HL-60 (cell line): ENCODE measurements at regions not wholly inside any gene's neighbourhood (a gene's known extent, or its start where the extent isn't known, plus 50 kb on each side); places are given as distances from the start of the nearest gene placed in this dataset.

Source experiments
- DNase-seq, 2 experiments: peaks; one replicate each; pipeline ENCODE4 v3.0.0-alpha.2; 2010 to 2020; ENCODE audit warnings: low read depth in 1 of 2, low spot score in 1 of 2
- H3K27ac ChIP-seq: fragments of 250-450 bp; sonication (Bioruptor Pico); replicated peaks from 2 replicates; pipeline ENCODE4 v1.5.1; 2020; ENCODE audit warnings: mild to moderate bottlenecking, moderate library complexity
- H3K27me3 ChIP-seq: fragments of 250-450 bp; sonication (Bioruptor Pico); 2 replicates; pipeline ENCODE4 v1.5.1; 2021; ENCODE audit warnings: mild to moderate bottlenecking, moderate library complexity; ENCODE audit not compliant: insufficient read depth, poor library complexity, severe bottlenecking
- H3K4me3 ChIP-seq: replicated peaks from 2 replicates; pipeline ENCODE4 v1.5.1; 2011; ENCODE audit warnings: mild to moderate bottlenecking, control low read depth, low read length; ENCODE audit not compliant: insufficient read depth
- GABPA ChIP-seq: IDR thresholded peaks from 2 replicates; pipeline ENCODE4 v1.6.1; 2012; ENCODE audit warnings: low read depth
- POLR2AphosphoS5 ChIP-seq: IDR thresholded peaks from 2 replicates; pipeline ENCODE4 v1.6.1; 2012; ENCODE audit warnings: low read depth
- SPI1 ChIP-seq: IDR thresholded peaks from 2 replicates; pipeline ENCODE4 v1.6.1; 2012; ENCODE audit warnings: low read depth, mild to moderate bottlenecking, borderline replicate concordance
- TF ChIP-seq, protein P1 (sequence below): IDR thresholded peaks from 2 replicates; pipeline ENCODE4 v1.6.1; 2012; ENCODE audit warnings: low read depth; ENCODE audit not compliant: insufficient replicate concordance
- TF ChIP-seq, protein P2 (sequence below): IDR thresholded peaks from one replicate; pipeline ENCODE4 v1.5.1; 2011; ENCODE audit warnings: low read length, control low read depth, inconsistent platforms; ENCODE audit not compliant: insufficient read depth

DNA sequence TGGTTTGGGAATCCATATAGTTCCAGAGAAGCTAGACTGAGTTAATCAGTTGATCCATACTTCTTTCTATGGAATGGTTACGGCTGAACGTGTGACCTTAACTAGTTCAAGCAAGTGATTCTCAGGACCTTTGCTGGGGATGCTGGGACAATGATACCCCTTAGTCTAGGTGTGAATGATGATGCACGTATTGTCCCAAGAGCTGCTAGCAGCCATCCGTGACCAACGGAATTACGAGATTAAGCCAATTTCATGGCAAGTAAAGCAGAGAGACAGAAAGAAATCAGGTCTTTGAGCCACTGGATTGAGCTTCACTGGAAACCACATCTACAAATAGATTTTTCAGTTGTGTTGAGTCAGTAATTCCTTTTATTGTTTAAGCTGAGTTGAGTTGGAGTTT is 99.2 kb upstream of the LIFR start:
- DNase-seq = no peak
- no peak overlapping the region for H3K27ac ChIP-seq
- H3K4me3 ChIP-seq = no peak overlapping the region
- TF ChIP-seq SPI1 (no peak), GABPA (no peak), POLR2AphosphoS5 (no peak)
- TF ChIP-seq, protein P1, sequence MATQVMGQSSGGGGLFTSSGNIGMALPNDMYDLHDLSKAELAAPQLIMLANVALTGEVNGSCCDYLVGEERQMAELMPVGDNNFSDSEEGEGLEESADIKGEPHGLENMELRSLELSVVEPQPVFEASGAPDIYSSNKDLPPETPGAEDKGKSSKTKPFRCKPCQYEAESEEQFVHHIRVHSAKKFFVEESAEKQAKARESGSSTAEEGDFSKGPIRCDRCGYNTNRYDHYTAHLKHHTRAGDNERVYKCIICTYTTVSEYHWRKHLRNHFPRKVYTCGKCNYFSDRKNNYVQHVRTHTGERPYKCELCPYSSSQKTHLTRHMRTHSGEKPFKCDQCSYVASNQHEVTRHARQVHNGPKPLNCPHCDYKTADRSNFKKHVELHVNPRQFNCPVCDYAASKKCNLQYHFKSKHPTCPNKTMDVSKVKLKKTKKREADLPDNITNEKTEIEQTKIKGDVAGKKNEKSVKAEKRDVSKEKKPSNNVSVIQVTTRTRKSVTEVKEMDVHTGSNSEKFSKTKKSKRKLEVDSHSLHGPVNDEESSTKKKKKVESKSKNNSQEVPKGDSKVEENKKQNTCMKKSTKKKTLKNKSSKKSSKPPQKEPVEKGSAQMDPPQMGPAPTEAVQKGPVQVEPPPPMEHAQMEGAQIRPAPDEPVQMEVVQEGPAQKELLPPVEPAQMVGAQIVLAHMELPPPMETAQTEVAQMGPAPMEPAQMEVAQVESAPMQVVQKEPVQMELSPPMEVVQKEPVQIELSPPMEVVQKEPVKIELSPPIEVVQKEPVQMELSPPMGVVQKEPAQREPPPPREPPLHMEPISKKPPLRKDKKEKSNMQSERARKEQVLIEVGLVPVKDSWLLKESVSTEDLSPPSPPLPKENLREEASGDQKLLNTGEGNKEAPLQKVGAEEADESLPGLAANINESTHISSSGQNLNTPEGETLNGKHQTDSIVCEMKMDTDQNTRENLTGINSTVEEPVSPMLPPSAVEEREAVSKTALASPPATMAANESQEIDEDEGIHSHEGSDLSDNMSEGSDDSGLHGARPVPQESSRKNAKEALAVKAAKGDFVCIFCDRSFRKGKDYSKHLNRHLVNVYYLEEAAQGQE = no peak
- TF ChIP-seq, protein P2, sequence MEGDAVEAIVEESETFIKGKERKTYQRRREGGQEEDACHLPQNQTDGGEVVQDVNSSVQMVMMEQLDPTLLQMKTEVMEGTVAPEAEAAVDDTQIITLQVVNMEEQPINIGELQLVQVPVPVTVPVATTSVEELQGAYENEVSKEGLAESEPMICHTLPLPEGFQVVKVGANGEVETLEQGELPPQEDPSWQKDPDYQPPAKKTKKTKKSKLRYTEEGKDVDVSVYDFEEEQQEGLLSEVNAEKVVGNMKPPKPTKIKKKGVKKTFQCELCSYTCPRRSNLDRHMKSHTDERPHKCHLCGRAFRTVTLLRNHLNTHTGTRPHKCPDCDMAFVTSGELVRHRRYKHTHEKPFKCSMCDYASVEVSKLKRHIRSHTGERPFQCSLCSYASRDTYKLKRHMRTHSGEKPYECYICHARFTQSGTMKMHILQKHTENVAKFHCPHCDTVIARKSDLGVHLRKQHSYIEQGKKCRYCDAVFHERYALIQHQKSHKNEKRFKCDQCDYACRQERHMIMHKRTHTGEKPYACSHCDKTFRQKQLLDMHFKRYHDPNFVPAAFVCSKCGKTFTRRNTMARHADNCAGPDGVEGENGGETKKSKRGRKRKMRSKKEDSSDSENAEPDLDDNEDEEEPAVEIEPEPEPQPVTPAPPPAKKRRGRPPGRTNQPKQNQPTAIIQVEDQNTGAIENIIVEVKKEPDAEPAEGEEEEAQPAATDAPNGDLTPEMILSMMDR = no peak
- H3K27me3 ChIP-seq = peaks cover 9% of the 10 kb centered on the region

DNA sequence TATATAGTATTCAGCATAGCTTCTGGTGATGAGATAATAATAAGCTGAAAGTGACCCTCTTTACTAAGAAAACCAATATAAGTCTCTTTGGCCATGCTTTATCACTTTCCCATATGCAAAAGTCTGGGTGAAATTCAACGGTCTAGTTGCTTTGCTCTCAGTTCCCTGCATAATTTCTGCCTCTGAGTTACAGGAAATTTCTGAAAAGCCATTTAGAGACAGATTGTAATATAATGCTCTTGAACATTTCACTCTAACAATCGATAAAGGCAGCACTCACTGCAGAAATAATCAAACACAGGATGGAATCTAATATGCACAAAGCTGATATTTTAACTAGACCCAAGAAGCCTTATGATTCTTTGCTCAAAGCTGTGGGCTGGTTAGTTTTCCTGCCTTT is 100.1 kb upstream of the LIFR start:
- no peak for DNase-seq
- H3K27ac ChIP-seq = no peak overlapping the region
- TF ChIP-seq POLR2AphosphoS5 = no peak
- TF ChIP-seq, protein P1 = no peak
- no peak for TF ChIP-seq GABPA
- TF ChIP-seq, protein P2 = no peak
- no peak for TF ChIP-seq SPI1
- H3K27me3 ChIP-seq = peaks cover 9% of the 10 kb centered on the region
- H3K4me3 ChIP-seq = no peak overlapping the region

DNA sequence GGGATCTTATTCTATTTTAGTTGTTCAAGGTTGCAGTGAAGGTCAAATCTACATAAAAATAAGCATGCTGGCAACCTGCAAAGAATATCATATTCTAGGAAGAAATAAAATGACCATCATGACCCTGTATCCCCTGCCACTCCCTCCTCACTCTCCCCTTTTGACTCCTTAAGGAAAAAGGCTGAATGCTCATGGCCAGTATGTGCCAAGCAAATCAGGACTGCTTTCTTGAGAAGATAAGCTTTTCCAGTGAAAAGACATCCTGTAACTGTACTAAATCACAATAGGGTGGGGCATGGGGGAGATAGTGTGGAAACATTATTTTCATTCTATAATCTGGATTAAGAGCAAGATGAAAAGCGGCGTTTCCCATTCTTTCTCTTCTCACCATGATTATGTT is 100.6 kb upstream of the LIFR start:
- no peak for TF ChIP-seq GABPA
- TF ChIP-seq, protein P2 = no peak
- TF ChIP-seq, protein P1 = no peak
- no peak for TF ChIP-seq SPI1
- TF ChIP-seq POLR2AphosphoS5 = no peak
- Histone ChIP-seq H3K27ac (no peak overlapping the region), H3K27me3 (peaks cover 12% of the 10 kb centered on the region), H3K4me3 (no peak overlapping the region)
- DNase-seq = no peak
